AG04449 (cell line): ENCODE measurements at regions not wholly inside any gene's neighbourhood (a gene's known extent, or its start where the extent isn't known, plus 50 kb on each side); places are given as distances from the start of the nearest gene placed in this dataset.

Experiments
- CTCF ChIA-PET: fragments of 350-600 bp; formaldehyde crosslinking; extraction: SDS; loops from one replicate; lab custom pipeline; 2021; ENCODE audit warnings: antibody characterized with exemption; lab: Yijun Ruan, JAX
- POLR2A ChIA-PET: fragments of 400-600, 350-600 bp; formaldehyde crosslinking; extraction: SDS; loops from one replicate; lab custom pipeline; 2020; ENCODE audit warnings: antibody characterized with exemption, inconsistent platforms; lab: Yijun Ruan, JAX
- DNase-seq: peaks from one replicate; pipeline ENCODE4 v3.0.0-alpha.2; 2010; ENCODE audit warnings: low read depth, low spot score
- H3K4me3 ChIP-seq: 2 replicates; pipeline ENCODE4 v1.5.1; 2011; ENCODE audit warnings: low read depth, mild to moderate bottlenecking, control low read depth, low read length
- CTCF ChIP-seq: IDR thresholded peaks from one replicate; pipeline ENCODE4 v1.5.1; 2011; ENCODE audit warnings: mild to moderate bottlenecking, moderate library complexity, low read length, control low read depth, inconsistent platforms; ENCODE audit not compliant: insufficient read depth; ENCODE audit errors: missing control alignments

- ChIA-PET CTCF (no interaction called here), POLR2A (interaction anchor here (0.7 kb wide), 1 partner anchor 18 kb away, joined by 3 read pairs; no protein-coding TSS in a partner anchor)
- no peak for TF ChIP-seq CTCF
- no peak overlapping the region for H3K4me3 ChIP-seq
- no peak for DNase-seq
Measured at GRCh38 chr9:97747201-97747965, 50.2 kb upstream of the XPA start.

- ChIA-PET CTCF (no interaction called here), POLR2A (no interaction called here)
- H3K4me3 ChIP-seq = no peak overlapping the region
- no peak for DNase-seq
- TF ChIP-seq CTCF = no peak
Measured at GRCh38 chr9:97748525-97748924, 51.4 kb upstream of the XPA start.

GRCh38 chr9:97749928-97750327 is 52.8 kb upstream of the XPA start:
- POLR2A ChIA-PET = no interaction called here
- H3K4me3 ChIP-seq = no peak overlapping the region
- no peak for DNase-seq
- CTCF ChIA-PET = interaction anchor here (0.7 to 1.4 kb wide), 3 partner anchors 15 to 151 kb away, joined by 3 to 4 read pairs (median 3); no protein-coding TSS in a partner anchor
- no peak for TF ChIP-seq CTCF

- ChIA-PET CTCF (interaction anchor here (0.8 to 1.8 kb wide), 3 partner anchors 9 to 173 kb away, joined by 3 to 4 read pairs (median 3); no protein-coding TSS in a partner anchor), POLR2A (no interaction called here)
- no peak for TF ChIP-seq CTCF
- no peak for DNase-seq
- no peak overlapping the region for H3K4me3 ChIP-seq
Measured at GRCh38 chr9:97751531-97751930, 54.4 kb upstream of the XPA start.

GRCh38 chr9:97752274-97752673 is 55.1 kb upstream of the XPA start:
- TF ChIP-seq CTCF = no peak
- DNase-seq = no peak
- POLR2A ChIA-PET = no interaction called here
- no peak overlapping the region for H3K4me3 ChIP-seq
- CTCF ChIA-PET = interaction anchor here (1.1 to 1.8 kb wide), 2 partner anchors 8 to 207 kb away, joined by 3 to 4 read pairs; no protein-coding TSS in a partner anchor

- no peak for TF ChIP-seq CTCF
- CTCF ChIA-PET = interaction anchor here (0.9 to 1.1 kb wide), 2 partner anchors 16 to 206 kb away, joined by 3 read pairs; no protein-coding TSS in a partner anchor
- no peak for DNase-seq
- POLR2A ChIA-PET = no interaction called here
- H3K4me3 ChIP-seq = no peak overlapping the region
Measured at GRCh38 chr9:97753364-97753763, 56.2 kb upstream of the XPA start.
